H9 (cell line): ENCODE measurements at regions not wholly inside any gene's neighbourhood (a gene's known extent, or its start where the extent isn't known, plus 50 kb on each side); places are given as distances from the start of the nearest gene placed in this dataset.

Experiments used
- DNase-seq: peaks from one replicate; pipeline ENCODE4 v3.0.0-alpha.2; 2017
- H2AFZ ChIP-seq: one replicate; pipeline ENCODE4 v1.6.1; 2013; ENCODE audit warnings: mild to moderate bottlenecking, low read length, control low read depth, moderate library complexity
- H2AK5ac ChIP-seq: 2 replicates; pipeline ENCODE4 v1.6.1; 2013; ENCODE audit warnings: low read length, control low read depth, mixed read lengths; ENCODE audit not compliant: insufficient read length
- H2BK120ac ChIP-seq: one replicate; pipeline ENCODE4 v1.6.1; 2013; ENCODE audit warnings: low read depth, mild to moderate bottlenecking, low read length, control low read depth, inconsistent platforms; ENCODE audit not compliant: poor library complexity, severe bottlenecking
- H2BK12ac ChIP-seq: 2 replicates; pipeline ENCODE4 v1.6.1; 2013; ENCODE audit warnings: low read length, control low read depth, mixed read lengths, low read depth; ENCODE audit not compliant: insufficient read length
- H2BK15ac ChIP-seq: 2 replicates; pipeline ENCODE4 v1.6.1; 2013; ENCODE audit warnings: low read depth, low read length, control low read depth
- H2BK20ac ChIP-seq: one replicate; pipeline ENCODE4 v1.6.1; 2013; ENCODE audit warnings: low read depth, mild to moderate bottlenecking, low read length, control low read depth, inconsistent platforms; ENCODE audit not compliant: poor library complexity, severe bottlenecking
- H2BK5ac ChIP-seq: 2 replicates; pipeline ENCODE4 v1.6.1; 2013; ENCODE audit warnings: low read length, control low read depth, mixed read lengths; ENCODE audit not compliant: insufficient read length
- H3K14ac ChIP-seq: 2 replicates; pipeline ENCODE4 v1.6.1; 2013; ENCODE audit warnings: low read length, control low read depth; ENCODE audit not compliant: insufficient read depth
- H3K18ac ChIP-seq: 2 replicates; pipeline ENCODE4 v1.6.1; 2013; ENCODE audit warnings: low read depth, mild to moderate bottlenecking, mixed read lengths, low read length, control low read depth; ENCODE audit not compliant: insufficient read length
- H3K23ac ChIP-seq: 2 replicates; pipeline ENCODE4 v1.6.1; 2013; ENCODE audit warnings: low read length, control low read depth, mixed read lengths, low read depth; ENCODE audit not compliant: insufficient read length
- H3K23me2 ChIP-seq: 2 replicates; pipeline ENCODE4 v1.6.1; 2013; ENCODE audit warnings: low read depth, mild to moderate bottlenecking, mixed read lengths, low read length, control low read depth; ENCODE audit not compliant: insufficient read length, poor library complexity, severe bottlenecking
- H3K27ac ChIP-seq: 2 replicates; pipeline ENCODE4 v1.5.1; 2013; ENCODE audit warnings: low read length, control low read depth, mixed read lengths, low read depth; ENCODE audit not compliant: insufficient read length
- H3K27me3 ChIP-seq: 2 replicates; pipeline ENCODE4 v1.6.1; 2013; ENCODE audit warnings: low read length, control low read depth, inconsistent platforms; ENCODE audit not compliant: insufficient read depth
- H3K4ac ChIP-seq: 2 replicates; pipeline ENCODE4 v1.6.1; 2013; ENCODE audit warnings: low read depth, mild to moderate bottlenecking, control low read depth, inconsistent platforms, low read length, moderate library complexity
- H3K4me1 ChIP-seq: 2 replicates; pipeline ENCODE4 v1.6.1; 2013; ENCODE audit warnings: low read length, control low read depth, inconsistent platforms; ENCODE audit not compliant: insufficient read depth
- H3K4me2 ChIP-seq: 2 replicates; pipeline ENCODE4 v1.6.1; 2013; ENCODE audit warnings: low read length, control low read depth, mixed read lengths; ENCODE audit not compliant: insufficient read length, insufficient read depth
- H3K56ac ChIP-seq: 2 replicates; pipeline ENCODE4 v1.6.1; 2013; ENCODE audit warnings: low read depth, mild to moderate bottlenecking, mixed read lengths, low read length, control low read depth; ENCODE audit not compliant: insufficient read length
- H3K79me1 ChIP-seq: 2 replicates; pipeline ENCODE4 v1.6.1; 2013; ENCODE audit warnings: low read depth, mild to moderate bottlenecking, moderate library complexity, low read length, control low read depth, inconsistent platforms; ENCODE audit not compliant: insufficient read depth, poor library complexity, severe bottlenecking
- H3K79me2 ChIP-seq: 2 replicates; pipeline ENCODE4 v1.6.1; 2013; ENCODE audit warnings: low read length, control low read depth, inconsistent platforms; ENCODE audit not compliant: insufficient read depth
- H3K9ac ChIP-seq: 2 replicates; pipeline ENCODE4 v1.6.1; 2013; ENCODE audit warnings: low read length, control low read depth, mixed read lengths; ENCODE audit not compliant: insufficient read length; ENCODE audit errors: extremely low read depth
- H3K9me3 ChIP-seq: one replicate; pipeline ENCODE4 v1.6.1; 2013; ENCODE audit warnings: low read depth, low read length, inconsistent platforms; ENCODE audit not compliant: control insufficient read depth
- H3T11ph ChIP-seq: one replicate; pipeline ENCODE4 v1.6.1; 2013; ENCODE audit warnings: mild to moderate bottlenecking, low read length, control low read depth, inconsistent platforms
- H4K20me1 ChIP-seq: one replicate; pipeline ENCODE4 v1.6.1; 2013; ENCODE audit not compliant: control insufficient read depth, insufficient read length, insufficient read depth
- H4K5ac ChIP-seq: 2 replicates; pipeline ENCODE4 v1.6.1; 2013; ENCODE audit warnings: low read depth, mild to moderate bottlenecking, mixed read lengths, low read length, control low read depth; ENCODE audit not compliant: insufficient read length
- H4K8ac ChIP-seq: replicated peaks from 2 replicates; pipeline ENCODE4 v1.6.1; 2013; ENCODE audit warnings: low read length, control low read depth, mixed read lengths, low read depth; ENCODE audit not compliant: insufficient read length
- H4K91ac ChIP-seq: 2 replicates; pipeline ENCODE4 v1.6.1; 2013; ENCODE audit warnings: low read depth, mild to moderate bottlenecking, moderate library complexity, mixed read lengths, low read length, control low read depth; ENCODE audit not compliant: insufficient read length
- H3K27ac Mint-ChIP-seq, 3 experiments: 2 replicates in 2 of 3; 3 replicates in 1 of 3; pipeline ENCODE4 v1.8.0; 2020 to 2021; ENCODE audit warnings: mixed read lengths in 3 of 3, mild to moderate bottlenecking in 1 of 3, moderate library complexity in 1 of 3
- H3K27me3 Mint-ChIP-seq: 2 replicates; pipeline ENCODE4 v1.8.0; 2021; ENCODE audit warnings: low read depth, mild to moderate bottlenecking, moderate library complexity, mixed read lengths
- H3K36me3 Mint-ChIP-seq, 3 experiments: 2 replicates in 2 of 3; 3 replicates in 1 of 3; pipeline ENCODE4 v1.8.0; 2020 to 2021; ENCODE audit warnings: low read depth in 3 of 3, mixed read lengths in 3 of 3; ENCODE audit not compliant: insufficient read depth in 1 of 3
- H3K4me1 Mint-ChIP-seq, 2 experiments: 2 replicates each; pipeline ENCODE4 v1.8.0; 2020; ENCODE audit warnings: mixed read lengths in 2 of 2
- H3K4me3 Mint-ChIP-seq, 2 experiments: 2 replicates in 1 of 2; 3 replicates in 1 of 2; pipeline ENCODE4 v1.8.0; 2020 to 2021; ENCODE audit warnings: mild to moderate bottlenecking in 2 of 2, mixed read lengths in 2 of 2, moderate library complexity in 1 of 2
- H3K9me3 Mint-ChIP-seq, 2 experiments: 2 replicates in 1 of 2; 3 replicates in 1 of 2; pipeline ENCODE4 v1.8.0; 2020; ENCODE audit warnings: mild to moderate bottlenecking in 2 of 2, mixed read lengths in 2 of 2, moderate library complexity in 1 of 2
- WGBS: extraction: QIAGEN DNeasy Blood & Tissue Kit; methylation state at CpG from one replicate; pipeline ENCODE4 v1.1.7; 2013; ENCODE audit warnings: missing lambda C conversion rate, low lambda C conversion rate, mixed read lengths; ENCODE audit not compliant: insufficient read length; ENCODE audit errors: extremely low coverage; 5-methylcytosine and 5-hydroxymethylcytosine counted together
- TF ChIP-seq, protein P1 (sequence below): fragments of 200-600 bp; sonication (generic); conservative IDR thresholded peaks from 3 replicates; pipeline ENCODE4 v1.8.0; 2021; ENCODE audit warnings: antibody characterized with exemption, mild to moderate bottlenecking

DNA sequence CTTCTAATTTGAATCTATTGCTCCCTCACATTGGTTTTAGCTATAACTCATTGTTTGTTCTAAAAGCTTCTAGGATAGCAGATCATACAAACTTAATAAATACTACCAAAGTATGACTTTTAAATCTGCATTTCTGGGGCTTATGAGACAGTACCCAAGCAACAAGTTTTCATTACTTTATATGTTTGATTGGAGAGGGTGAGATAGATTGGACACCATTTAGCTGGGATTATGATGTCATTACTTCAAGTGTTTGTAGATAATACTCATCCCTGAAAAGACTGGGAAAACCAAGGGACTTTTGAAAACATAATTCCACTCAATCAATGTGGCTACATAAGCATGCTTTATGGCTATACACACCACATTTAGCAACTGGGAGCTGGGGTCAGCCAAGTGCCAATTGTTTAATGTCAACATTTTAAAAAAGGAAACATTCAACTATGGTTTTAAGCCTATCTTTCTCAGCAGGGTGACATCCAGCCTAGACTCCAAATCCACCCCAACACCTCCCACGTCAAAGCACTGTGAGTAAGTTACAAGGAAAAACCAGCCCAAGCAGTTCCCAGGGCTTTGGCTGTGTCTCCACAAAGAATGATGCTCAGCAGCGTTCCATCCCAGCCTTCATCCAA lies 119.9 kb downstream of the ETAA1 start:
- no peaks in the 10 kb centered on the region for H3K79me2 ChIP-seq
- H3K27me3 Mint-ChIP-seq, result no peaks in the 10 kb centered on the region; the same call in 1 of the 2 replicates
- TF ChIP-seq, protein P1, sequence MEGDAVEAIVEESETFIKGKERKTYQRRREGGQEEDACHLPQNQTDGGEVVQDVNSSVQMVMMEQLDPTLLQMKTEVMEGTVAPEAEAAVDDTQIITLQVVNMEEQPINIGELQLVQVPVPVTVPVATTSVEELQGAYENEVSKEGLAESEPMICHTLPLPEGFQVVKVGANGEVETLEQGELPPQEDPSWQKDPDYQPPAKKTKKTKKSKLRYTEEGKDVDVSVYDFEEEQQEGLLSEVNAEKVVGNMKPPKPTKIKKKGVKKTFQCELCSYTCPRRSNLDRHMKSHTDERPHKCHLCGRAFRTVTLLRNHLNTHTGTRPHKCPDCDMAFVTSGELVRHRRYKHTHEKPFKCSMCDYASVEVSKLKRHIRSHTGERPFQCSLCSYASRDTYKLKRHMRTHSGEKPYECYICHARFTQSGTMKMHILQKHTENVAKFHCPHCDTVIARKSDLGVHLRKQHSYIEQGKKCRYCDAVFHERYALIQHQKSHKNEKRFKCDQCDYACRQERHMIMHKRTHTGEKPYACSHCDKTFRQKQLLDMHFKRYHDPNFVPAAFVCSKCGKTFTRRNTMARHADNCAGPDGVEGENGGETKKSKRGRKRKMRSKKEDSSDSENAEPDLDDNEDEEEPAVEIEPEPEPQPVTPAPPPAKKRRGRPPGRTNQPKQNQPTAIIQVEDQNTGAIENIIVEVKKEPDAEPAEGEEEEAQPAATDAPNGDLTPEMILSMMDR, result no peak
- no peak overlapping the region for H2BK15ac ChIP-seq
- H4K20me1 ChIP-seq, result no peaks in the 10 kb centered on the region
- H2AK5ac ChIP-seq, result no peak overlapping the region
- no peak overlapping the region for H4K5ac ChIP-seq
- no peak overlapping the region for H2BK120ac ChIP-seq
- no peaks in the 10 kb centered on the region for H3K27me3 ChIP-seq
- H3K18ac ChIP-seq, result no peak overlapping the region
- no peak overlapping the region for H3K27ac Mint-ChIP-seq
- no peak for DNase-seq
- H3K79me1 ChIP-seq, result no peaks in the 10 kb centered on the region
- no peak overlapping the region for H2BK12ac ChIP-seq
- H3K4me1 ChIP-seq, result no peaks in the 10 kb centered on the region
- no peak overlapping the region for H3K27ac ChIP-seq
- no peaks in the 10 kb centered on the region; a peak in 1 of 5 replicates for H3K9me3 Mint-ChIP-seq
- H3K9ac ChIP-seq, result no peak overlapping the region
- no peaks in the 10 kb centered on the region for H3K4me1 Mint-ChIP-seq
- no CpG with 5 or more reads among the region's 2 CpGs for WGBS
- no peak overlapping the region for H3K4me2 ChIP-seq
- no peak overlapping the region for H4K91ac ChIP-seq
- no peak overlapping the region for H2AFZ ChIP-seq
- no peak overlapping the region for H2BK5ac ChIP-seq
- H3K9me3 ChIP-seq, result no peaks in the 10 kb centered on the region
- H3K4ac ChIP-seq, result no peak overlapping the region
- no peaks in the 10 kb centered on the region for H3K23me2 ChIP-seq
- H3T11ph ChIP-seq, result no peak overlapping the region
- H3K4me3 Mint-ChIP-seq, result no peak overlapping the region
- no peak overlapping the region for H2BK20ac ChIP-seq
- no peak overlapping the region for H3K14ac ChIP-seq
- no peak overlapping the region for H3K56ac ChIP-seq
- no peak overlapping the region for H3K23ac ChIP-seq
- H3K36me3 Mint-ChIP-seq, result no peaks in the 10 kb centered on the region
- H4K8ac ChIP-seq, result no peak overlapping the region
